Posterior vena cava (tissue), 2 donors: ENCODE measurements at regions not wholly inside any gene's neighbourhood (a gene's known extent, or its start where the extent isn't known, plus 50 kb on each side); places are given as distances from the start of the nearest gene placed in this dataset.
"Not testable (repeated sequence)": the region's sequence is repeated elsewhere in the genome, so short reads cannot be mapped to it uniquely, and the experiment has no call there.

Experiments used
- DNase-seq: peaks from one replicate; pipeline ENCODE4 v3.0.0-alpha.2; 2020; ENCODE audit warnings: low spot score
- intact Hi-C, 2 donors: fragments of 100-400 bp; cut with DNase I; formaldehyde crosslinking; loops; one replicate each; pipeline versions ENCODE4 v1.14.1 to v1.14.2; 2022 to 2023
- donor health status: DM: yes; HTN: yes; CAD: no.
- donor health status: DM: yes; HTN: yes; CAD: no.

DNA sequence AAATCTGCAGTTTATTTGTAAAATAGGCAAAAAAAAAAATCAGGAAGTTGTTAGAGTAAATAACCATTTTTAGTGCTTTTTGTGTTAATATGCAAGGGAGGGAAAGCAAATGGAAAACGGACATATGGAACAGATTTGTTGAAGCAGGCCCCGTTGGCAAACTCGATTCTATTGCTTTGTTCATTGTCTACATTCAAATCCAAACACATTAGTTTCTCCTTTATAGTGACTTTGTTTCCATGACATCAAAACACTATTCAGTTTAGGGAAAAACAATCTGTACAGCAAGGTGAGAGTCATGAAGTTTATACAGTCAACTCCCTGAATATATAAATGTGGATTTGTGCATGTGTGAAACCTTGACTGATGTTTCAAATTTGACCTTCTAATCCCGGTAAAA lies 142.2 kb downstream of the FAM47A start:
- intact Hi-C loops, result no loop called here
- DNase-seq, result no peak

DNA sequence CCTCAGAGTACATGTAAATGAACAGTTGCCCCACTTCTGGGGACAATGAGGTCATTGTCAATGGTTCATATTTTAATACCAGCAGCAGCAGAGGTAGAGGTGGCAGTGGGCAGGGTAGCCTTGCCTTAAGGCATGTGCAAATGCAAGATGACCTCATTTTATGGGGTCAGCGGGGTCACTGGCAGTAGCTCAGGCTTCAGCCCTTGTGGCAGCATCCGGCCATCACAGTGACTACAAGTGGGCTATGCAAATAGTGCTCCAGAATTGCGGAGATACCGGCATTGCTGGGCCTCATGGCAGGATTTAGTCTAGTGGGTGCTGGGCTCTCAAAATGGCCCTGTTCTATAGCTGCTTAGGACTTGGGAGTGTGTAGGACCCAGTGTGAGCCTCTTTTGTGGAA lies 144.7 kb downstream of the FAM47A start:
- DNase-seq, result no peak
- intact Hi-C loops, result no loop called here

DNA sequence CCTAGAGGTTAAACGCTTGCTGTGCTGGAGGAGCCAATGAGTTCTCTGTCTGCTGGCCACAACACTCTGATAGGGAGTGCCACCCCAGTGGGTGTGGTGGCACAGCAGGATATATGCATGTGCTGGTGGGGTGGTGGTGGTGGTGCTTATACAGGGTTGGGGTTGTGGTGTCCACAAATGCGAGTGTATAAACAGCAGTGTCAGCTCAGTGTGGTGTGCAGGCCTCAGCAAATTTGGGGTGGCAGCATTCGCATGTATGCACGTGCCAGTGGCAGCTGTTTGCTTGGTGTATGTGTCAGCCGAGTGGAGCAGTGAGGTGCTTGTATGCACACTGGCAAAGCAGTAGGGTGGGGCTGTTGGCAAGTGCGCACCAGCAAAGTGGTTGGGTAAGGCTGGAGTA lies 157.4 kb downstream of the FAM47A start:
- DNase-seq, result no peak
- intact Hi-C loops, result no loop called here

DNA sequence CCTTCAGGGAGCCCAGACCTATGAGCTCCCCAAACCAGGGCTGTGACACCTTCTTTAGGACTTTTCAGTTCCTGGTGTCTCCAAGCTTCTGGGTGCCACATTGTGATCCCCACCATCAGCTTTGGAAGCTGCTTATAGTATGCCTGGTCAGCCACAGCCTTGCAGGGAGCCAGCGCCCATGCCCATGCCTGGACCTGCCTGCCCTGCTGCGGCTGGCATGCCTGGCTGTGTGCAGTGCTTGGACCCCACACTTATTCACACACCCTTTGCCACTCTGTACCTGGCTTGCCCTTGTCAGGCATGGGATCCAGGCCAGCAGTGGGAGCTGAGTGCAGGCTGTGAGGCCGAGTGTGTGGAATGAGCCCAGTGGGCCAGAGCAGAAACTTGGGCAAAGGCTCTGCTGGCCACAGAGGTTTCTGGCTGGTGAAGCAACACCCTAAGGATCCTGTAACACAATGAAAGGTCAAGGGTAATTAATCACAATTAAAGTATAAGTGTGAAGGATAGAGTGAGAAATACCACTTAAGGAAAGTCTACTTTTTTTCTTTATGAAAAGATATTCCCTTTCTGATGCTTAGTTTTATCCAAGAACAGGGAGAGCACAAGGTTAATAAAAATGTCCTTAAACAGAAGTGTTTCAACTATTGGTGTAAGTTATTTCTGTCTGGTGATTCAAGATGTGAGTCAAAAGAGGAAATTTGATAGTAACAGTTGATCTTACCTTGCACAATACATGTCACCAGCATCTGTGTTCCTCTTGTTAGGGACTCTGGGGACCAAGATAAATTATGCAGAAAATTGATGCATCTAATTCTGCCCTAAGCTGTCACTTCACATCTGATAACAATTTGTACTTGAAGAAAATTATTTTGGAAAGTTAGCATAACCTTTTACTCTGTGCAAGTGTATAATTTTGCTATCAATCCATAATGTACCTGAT lies 161.8 kb downstream of the FAM47A start:
- no peak for DNase-seq
- intact Hi-C loops, result no loop called here

DNA sequence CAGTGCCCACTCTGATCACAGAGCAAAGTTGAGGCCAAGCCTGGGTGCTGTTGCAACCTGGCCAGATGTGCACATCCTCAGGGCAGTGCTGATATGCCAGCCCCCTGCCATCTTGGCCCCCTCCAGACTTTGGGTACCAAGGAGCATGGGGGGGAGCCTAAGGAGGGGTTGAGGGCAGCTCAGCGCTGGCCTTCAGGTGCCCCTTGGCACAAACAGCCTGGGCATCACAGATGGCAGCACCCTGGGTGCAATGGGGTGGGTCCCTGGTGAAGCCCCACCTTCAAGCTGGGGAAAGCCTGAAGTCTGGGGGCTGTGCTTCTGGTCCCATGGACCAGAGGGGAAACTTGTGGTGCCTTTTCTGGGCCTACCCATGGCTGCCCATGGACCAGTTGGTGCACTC lies 163.0 kb downstream of the FAM47A start:
- no peak for DNase-seq
- intact Hi-C loops, result no loop called here

DNA sequence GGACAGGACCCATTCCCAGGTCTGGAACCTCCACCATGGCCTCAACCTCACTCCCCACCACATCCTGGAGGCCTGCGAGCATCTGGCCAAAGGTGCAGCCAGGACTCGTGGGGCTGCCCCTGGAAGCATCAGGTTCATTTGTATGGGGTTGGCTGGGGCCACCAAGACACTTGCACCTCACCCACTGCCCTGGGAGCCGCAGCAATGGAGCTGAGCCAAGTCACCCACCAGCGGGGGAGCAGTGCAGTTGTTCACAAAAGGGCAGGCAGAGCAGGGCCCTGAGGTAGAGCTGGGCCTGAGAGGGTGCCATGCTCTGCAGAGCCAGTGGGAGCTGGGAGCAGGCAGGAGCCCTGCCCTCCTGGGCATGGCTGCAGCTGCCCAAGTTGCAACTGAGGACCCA lies 163.5 kb downstream of the FAM47A start:
- no peak for DNase-seq
- intact Hi-C loops, result no loop called here

DNA sequence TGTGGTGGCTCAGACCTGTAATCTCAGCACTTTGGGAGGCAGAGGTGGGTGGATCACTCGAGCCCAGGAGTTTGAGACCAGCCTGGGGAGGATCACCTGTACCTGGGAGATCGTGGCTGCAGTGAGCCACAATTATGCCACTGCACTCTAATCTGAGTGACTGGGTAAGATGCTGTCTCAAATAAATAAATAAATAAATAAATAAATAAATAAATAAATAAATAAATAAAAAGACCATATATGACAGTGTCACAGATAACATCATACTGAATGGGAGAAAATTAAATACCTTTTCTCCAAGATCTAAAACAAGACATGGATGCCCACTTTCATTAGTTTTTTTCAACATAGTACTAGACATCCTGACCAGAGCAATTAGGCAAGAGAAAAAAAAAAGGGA lies 182.8 kb downstream of the FAM47A start:
- no peak for DNase-seq
- intact Hi-C loops, result no loop called here

DNA sequence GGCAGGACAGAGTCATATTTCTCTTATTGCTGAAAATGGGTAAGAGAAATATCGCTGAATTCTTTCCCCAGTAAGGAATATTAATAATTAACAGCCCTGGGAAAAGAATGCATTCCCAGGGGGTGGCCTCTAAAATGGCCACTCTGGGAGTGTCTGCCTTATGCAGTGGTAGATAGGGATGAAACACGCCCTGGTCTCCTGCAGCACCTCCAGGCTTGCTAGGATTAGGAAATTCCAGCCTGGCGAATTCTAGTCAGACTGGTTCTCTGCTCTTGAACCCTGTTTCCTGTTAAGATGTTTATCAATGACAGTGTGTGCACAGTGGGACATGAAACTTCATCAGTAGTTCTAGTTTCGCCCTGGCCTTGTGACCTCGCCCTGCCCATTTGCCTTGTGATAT lies 205.9 kb downstream of the FAM47A start:
- DNase-seq, intact Hi-C loops: not testable (repeated sequence)

DNA sequence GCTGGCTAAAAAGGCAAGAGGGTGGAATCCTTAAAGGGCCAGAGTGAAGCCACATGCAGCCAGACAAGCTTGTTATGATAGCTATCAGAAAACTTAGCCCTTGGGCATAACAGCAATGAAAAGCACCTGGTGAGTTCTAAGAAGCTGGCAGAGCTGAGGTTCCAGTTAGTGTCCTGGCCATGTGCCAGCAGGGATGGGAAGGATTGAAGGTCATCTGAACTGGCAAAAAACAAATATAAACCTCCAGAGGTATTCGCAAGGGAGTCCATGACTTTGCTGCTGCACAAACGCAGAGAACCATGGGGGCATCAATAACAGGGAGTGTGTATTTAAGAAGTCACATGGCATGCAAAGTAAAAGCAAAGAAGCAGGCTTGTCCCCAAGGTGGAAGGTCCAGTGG lies 208.9 kb downstream of the FAM47A start:
- no peak for DNase-seq
- intact Hi-C loops, result no loop called here

DNA sequence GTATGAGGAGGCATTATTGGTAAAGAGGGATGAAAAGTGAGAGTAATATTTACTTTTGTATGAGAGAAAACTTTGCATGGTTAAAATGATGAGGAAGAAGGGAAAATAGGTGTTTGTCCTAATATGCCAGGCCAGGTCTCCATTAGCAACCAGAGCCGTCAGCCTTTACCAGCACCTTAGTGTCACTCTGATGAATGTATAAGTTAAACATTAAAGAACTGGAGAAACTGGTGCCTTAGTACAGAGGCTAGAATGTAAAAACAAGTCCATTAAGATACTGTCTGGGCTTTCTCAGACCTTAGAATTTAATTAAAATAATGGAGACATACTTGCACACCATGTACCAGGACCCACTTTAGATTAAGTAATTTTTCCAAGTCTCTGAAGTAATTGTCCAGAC lies 222.3 kb downstream of the FAM47A start:
- DNase-seq, result no peak
- intact Hi-C loops, result no loop called here

DNA sequence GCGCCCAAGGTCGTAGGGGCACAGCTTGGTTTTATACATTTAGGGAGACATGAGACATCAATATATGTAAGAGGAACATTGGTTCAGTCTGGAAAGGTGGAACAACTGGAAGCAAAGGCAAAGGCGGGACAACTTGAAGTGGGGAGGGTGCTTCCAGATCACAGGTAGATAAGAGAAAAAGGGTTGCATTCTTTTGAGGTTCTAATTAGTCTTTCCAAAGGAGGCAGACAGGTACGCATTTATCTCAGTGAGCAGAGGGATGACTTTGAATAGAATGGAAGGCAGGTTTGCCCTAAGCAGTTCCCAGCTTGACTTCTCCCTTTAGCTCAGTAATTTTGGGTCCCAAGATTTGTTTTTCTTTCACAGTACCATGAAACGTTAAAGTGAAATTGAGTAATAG lies 223.2 kb downstream of the FAM47A start:
- DNase-seq, result no peak
- intact Hi-C loops, result no loop called here

DNA sequence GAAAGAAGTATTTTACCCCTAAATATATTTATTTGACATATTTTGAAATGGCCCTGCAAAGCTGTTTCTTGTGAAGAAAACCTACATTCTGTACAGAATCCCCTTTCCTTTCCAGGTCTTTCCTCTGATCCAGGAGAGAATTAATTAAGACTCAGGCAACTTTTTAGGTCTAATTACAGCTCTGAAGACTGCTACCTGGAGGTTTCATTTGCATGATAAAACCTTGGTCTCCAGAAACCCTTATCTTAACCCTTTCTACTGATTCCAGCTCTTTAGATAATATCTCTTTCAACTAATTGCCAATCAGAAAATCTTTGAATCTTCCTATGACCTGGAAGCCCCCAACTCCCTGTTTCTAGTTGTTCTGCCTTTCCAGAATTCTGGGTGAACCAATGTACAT lies 224.0 kb downstream of the FAM47A start:
- no peak for DNase-seq
- intact Hi-C loops, result no loop called here

DNA sequence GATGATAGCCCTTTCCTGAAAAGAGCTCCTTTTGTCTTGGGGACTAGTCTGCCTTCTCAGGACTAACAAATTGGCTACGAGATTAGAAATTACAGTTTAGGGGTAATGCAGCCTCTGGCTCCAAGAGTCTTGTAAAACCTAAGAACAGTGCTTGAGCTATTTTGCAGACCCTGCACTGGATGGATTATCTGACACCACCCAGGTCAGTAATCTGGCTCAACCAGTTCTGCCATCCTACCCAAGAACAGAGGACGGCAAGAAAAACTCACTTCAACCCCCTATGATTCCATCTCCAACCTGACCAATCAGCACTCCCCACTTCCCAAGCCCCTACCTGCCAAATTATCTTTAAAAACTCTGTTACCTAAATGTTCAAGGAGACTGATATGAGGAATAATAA lies 225.1 kb downstream of the FAM47A start:
- intact Hi-C loops, result no loop called here
- no peak for DNase-seq

DNA sequence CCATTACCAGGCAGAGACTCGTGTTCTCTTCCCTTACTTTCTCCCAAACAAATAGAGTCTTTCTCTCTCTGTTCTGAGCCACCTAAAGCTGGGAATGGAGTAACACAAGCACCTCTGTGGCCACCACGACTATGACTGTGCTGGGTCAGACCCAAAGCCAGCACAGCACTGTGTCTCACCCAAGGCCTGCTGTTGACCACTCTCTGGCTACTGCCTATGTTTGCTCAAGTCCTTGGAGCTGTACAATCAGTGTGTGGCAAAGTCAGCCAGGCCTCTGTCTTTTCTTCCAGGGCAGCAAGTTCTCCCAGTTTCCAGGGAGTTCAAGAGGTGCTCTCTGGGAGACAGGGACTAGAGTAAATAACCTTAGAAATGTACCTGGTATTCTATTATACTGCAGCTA lies 239.4 kb downstream of the FAM47A start:
- intact Hi-C loops, result no loop called here
- DNase-seq, result no peak

DNA sequence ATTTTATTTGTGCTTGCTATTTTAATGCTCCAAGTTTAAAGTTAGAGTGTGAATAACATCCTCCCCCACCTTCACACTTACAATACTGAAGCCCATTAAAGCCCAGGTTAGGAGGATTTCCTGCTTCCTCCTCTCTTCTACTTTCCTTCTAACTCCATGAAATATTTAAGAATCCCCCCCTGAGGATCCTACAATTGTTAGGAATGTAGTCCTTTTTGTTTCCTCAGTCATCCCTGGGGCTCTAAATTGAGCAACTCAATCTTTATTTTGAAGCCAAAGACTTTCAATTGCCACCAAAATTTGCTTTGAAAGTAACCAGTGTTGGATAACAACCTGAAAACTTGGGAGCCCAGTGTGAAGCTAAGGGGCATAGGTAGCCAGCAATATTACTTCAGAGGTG lies 276.9 kb downstream of the FAM47A start:
- no peak for DNase-seq
- intact Hi-C loops, result no loop called here

DNA sequence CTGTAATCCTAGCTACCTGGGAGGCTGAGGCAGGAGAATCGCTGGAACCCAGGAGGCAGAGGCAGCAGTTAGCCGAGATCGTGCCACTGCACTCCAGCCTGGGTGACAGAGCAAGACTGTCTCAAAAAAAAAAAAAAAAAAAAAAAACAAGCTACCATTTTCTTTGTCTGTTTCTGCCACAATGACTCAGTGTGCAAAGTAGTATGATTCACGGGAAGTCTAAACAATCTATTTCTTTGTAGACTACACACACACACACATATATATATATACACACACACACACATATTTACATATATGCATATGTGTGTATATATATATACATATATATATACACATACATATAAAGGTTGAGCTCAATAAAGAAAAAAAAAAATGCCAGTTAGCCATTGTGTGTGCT lies 280.0 kb downstream of the FAM47A start:
- DNase-seq, intact Hi-C loops: not testable (repeated sequence)

DNA sequence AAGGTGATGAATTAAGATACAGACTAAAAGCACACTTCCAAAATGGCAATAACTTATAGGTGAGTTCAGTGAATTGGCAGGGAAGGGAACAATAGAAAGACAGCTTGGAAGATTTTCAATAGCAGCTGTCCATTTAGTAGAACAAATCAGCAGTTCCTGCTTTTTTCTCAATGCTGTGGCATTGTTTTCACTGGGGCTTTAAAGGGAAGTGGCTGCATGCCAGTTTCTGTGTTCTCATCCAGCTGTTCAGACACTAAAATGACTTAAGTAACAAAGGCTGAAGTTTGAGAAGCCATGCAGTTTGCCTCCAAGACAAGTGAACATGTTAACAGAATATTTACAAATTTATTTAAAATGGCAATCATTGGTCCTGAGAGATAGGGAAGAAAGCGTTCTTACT lies 291.9 kb downstream of the FAM47A start:
- intact Hi-C loops, result no loop called here

DNA sequence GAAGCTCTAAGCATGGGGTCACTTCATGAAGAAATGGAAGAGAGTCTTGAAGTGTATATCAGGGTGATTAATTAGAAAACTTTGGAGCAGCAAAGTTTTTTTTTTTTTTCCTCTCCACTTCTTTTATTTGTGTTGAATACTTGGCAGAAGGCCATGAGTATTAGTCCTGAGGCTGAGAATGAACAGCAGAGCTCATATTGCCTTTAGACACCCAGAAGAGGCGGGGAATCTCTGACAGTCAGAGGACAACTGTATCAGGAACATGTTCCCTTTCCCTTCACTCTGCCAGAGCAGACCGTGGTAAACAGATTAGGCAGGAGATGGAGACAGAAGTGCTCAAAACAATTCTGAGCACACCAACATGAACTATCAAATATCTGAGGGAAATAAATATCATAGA lies 300.9 kb downstream of the FAM47A start:
- DNase-seq, result no peak
- intact Hi-C loops, result no loop called here

More for the DNA sequence above, 291.9 kb downstream of the FAM47A start:
- no peak for DNase-seq

DNA sequence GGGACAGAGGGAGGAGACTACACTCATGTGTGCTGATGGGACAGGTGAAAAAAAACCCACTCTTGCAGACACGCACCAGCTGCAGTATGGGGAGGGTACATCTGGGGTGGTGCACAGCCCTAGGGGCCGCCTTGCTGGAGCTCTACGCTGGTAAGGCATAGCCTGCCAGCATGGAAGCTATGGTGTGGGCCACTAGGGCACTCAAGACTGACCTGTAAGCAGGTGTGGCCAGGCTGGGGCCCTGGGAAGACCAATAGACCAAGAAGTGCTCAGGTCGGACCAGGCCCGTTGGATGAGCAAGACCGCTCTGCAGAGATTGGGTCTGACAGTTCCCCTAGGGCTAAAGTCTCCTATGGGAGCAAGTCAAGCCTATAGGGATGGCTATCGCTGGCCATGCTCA lies 314.8 kb downstream of the FAM47A start:
- intact Hi-C loops, result no loop called here

DNA sequence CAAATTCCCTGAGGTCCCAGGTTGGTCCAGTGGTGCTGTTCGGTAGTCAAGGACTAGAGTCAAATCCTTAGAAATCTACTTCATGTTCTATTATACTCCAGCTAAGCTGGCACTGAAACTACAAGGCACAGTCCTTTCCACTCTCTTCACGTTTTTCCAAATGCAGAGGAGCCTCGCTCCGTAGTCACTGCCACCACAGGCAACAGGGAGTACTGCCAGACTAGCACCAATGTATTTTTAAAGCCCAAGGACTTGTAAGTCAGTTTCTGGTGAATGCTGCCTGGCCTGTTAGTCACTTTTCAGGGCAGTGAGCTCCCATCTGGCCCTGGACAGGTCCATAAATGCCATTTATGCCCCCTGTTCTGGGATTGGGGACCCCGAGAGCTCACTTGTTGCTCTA lies 323.5 kb downstream of the FAM47A start:
- no peak for DNase-seq
- intact Hi-C loops, result no loop called here

More for the DNA sequence above, 314.8 kb downstream of the FAM47A start:
- no peak for DNase-seq

DNA sequence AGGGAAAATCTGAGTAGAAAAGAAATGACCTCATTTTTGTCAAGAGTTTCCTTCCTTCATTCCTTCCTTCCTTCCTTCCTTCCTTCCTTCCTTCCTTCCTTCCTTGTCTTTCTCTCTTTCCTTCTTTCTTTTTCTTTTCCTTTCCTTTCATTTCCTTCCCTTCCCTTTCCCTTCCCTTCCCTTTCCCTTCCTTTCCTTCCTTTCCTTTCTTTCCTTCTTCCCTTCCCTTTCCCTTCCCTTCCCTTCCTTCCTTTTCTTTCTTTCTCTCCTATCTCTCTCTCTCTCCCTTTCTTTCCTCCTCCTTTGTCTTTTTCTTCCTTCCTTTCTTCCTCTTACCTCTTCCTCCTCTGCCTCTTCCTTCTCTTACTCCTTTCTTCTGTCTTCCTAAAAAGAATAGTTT lies 347.6 kb downstream of the FAM47A start:
- intact Hi-C loops, result no loop called here
- no peak for DNase-seq
